Activated T-helper 2 cell treated with anti-CD3 and anti-CD28 coated beads, Interferon-gamma antibody, Interleukin-2, Interleukin-4, amounts not matched to agents 10 μg/mL and 5 μg/mL and 100 μg/mL, durations not matched to agents 14 hours and 24 hours and 36 hours (primary cell): ENCODE measurements at regions not wholly inside any gene's neighbourhood (a gene's known extent, or its start where the extent isn't known, plus 50 kb on each side); places are given as distances from the start of the nearest gene placed in this dataset.

Experiments used
- DNase-seq: peaks from one replicate; pipeline ENCODE4 v3.0.0; 2021; ENCODE audit warnings: low spot score
- H3K27ac Mint-ChIP-seq: one replicate; pipeline ENCODE4 v1.8.0; 2021; ENCODE audit warnings: mixed read lengths
- H3K27me3 Mint-ChIP-seq: one replicate; pipeline ENCODE4 v1.8.0; 2021; ENCODE audit warnings: low read depth, mixed read lengths
- H3K36me3 Mint-ChIP-seq: one replicate; pipeline ENCODE4 v1.8.0; 2021; ENCODE audit warnings: low read depth, mixed read lengths
- H3K4me1 Mint-ChIP-seq: one replicate; pipeline ENCODE4 v1.8.0; 2021; ENCODE audit warnings: low read depth, mixed read lengths
- H3K4me3 Mint-ChIP-seq: one replicate; pipeline ENCODE4 v1.8.0; 2021; ENCODE audit warnings: low read depth, mild to moderate bottlenecking, moderate library complexity, mixed read lengths
- H3K9me3 Mint-ChIP-seq: one replicate; pipeline ENCODE4 v1.8.0; 2021; ENCODE audit warnings: mixed read lengths
- intact Hi-C: fragments of 100-400 bp; cut with micrococcal nuclease; formaldehyde crosslinking; loops from one replicate; pipeline ENCODE4 v1.15.1; 2023

DNA sequence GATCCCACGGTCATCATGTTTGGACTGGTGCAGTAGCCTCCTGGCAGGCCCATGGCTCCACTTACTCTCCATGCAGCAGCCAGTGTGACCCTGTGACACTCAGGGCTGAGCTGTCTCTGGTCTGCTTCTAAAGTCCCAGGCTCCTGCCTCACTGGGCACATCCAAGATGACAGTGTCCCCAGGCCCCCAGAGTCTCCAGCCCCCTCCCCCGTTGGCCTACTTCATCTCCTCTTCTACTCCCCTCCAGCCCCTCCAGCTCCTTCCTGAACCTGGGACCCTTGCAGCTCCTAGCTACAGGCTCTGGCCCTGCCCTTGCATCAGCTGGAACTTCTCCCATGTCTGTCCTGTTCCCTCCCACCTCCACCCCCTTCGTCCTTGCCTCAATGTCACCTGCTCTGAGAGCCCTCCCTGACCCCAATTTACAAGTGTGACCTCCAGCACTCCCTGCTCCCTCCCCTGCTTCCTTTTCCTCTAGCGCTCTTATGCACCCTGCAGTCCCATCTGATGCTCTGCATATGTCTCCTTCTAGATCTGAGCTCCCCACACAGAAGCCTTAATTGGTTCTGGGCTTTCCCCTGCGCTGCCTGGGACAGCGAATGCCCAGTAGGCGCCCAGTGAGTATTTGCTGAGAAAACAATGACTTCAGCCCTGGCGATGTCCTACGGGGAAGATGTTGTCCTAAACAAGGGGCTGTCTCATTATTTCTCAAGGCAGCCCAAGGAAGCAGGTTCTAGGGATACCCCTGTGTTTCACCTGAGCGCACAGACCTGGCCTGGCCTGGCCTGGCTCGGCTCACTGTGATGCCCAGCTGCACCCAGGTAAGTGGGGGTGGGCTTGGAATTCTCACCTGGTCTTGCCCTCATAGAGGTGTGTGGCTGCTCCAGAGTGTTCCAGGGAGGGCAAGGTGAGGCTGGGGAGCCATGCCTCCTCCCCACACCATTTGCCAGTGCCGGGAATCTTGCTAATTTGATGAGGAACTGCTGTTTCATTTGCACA is 600.6 kb downstream of the PTPRU start:
- Mint-ChIP-seq H3K9me3 (peaks cover 6% of the 10 kb centered on the region), H3K27me3 (no peaks in the 10 kb centered on the region), H3K4me1 (no peaks in the 10 kb centered on the region), H3K36me3 (no peaks in the 10 kb centered on the region), H3K27ac (no peak overlapping the region), H3K4me3 (no peak overlapping the region)
- no peak for DNase-seq
- intact Hi-C loops = no loop called here

DNA sequence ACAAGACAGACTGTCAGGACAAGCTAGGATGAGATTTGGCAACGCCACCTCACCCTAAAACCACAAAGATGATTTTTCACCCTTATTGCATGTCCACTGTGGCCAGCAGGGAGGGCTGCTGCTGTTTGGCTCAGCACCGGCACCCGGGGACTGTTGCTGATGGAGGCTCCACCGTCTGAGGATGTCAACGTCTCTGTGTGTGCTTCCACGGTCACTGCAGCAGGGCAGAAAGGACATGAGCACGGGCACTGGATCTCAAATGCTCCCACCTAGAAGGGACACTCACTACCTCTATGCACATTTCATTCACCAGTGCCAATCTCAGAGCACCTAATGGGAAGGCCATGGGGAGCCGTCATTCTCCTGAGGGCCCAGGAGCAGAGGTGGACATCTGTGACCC is 599.6 kb downstream of the PTPRU start:
- Mint-ChIP-seq H3K36me3 (no peaks in the 10 kb centered on the region), H3K27me3 (no peaks in the 10 kb centered on the region)

GRCh38 chr1:29835406-29835805 is 599.1 kb downstream of the PTPRU start:
- Mint-ChIP-seq H3K9me3 (no peaks in the 10 kb centered on the region), H3K27ac (no peak overlapping the region), H3K36me3 (no peaks in the 10 kb centered on the region), H3K27me3 (no peaks in the 10 kb centered on the region), H3K4me3 (no peak overlapping the region), H3K4me1 (no peaks in the 10 kb centered on the region)
- no peak for DNase-seq
- intact Hi-C loops = no loop called here

More for the DNA sequence above, 599.6 kb downstream of the PTPRU start:
- intact Hi-C loops = no loop called here
- H3K27ac Mint-ChIP-seq = no peak overlapping the region
- DNase-seq = no peak
- no peaks in the 10 kb centered on the region for H3K4me1 Mint-ChIP-seq
- no peak overlapping the region for H3K4me3 Mint-ChIP-seq
- no peaks in the 10 kb centered on the region for H3K9me3 Mint-ChIP-seq

- intact Hi-C loops = no loop called here
- no peak for DNase-seq
- Mint-ChIP-seq H3K9me3 (no peaks in the 10 kb centered on the region), H3K27ac (no peak overlapping the region), H3K4me1 (no peaks in the 10 kb centered on the region), H3K4me3 (no peak overlapping the region), H3K36me3 (no peaks in the 10 kb centered on the region), H3K27me3 (no peaks in the 10 kb centered on the region)
These were observed 597.3 kb downstream of the PTPRU start for GRCh38 chr1:29833581-29833980.

GRCh38 chr1:29832936-29833335 is 596.6 kb downstream of the PTPRU start:
- Mint-ChIP-seq H3K9me3 (no peaks in the 10 kb centered on the region), H3K4me1 (no peaks in the 10 kb centered on the region), H3K4me3 (no peak overlapping the region), H3K27ac (no peak overlapping the region), H3K27me3 (no peaks in the 10 kb centered on the region), H3K36me3 (no peaks in the 10 kb centered on the region)
- no peak for DNase-seq
- intact Hi-C loops = no loop called here

DNA sequence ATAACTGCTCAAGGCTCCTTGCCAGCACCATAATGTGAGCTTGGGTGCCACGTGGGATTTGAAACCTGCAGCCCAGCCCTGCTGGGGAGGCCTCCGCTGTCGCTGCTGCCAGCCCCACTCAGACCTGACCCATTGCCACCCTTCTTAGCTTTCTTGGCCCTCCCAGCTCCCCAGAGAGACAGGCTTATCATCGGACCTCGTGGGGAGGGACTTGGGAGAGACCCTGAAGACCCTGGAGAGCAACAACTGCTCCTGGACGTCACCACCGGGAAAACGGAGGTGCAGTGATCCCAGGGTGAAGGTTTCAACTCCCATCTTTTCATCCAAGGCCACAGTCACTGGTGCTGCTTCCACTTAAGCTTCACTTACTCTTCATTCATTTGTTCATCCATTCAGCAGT is 596.1 kb downstream of the PTPRU start:
- Mint-ChIP-seq H3K36me3 (no peaks in the 10 kb centered on the region), H3K27me3 (no peaks in the 10 kb centered on the region), H3K27ac (no peak overlapping the region), H3K4me3 (no peak overlapping the region), H3K9me3 (no peaks in the 10 kb centered on the region), H3K4me1 (no peaks in the 10 kb centered on the region)
- DNase-seq = no peak
- intact Hi-C loops = no loop called here

- H3K27ac Mint-ChIP-seq = no peak overlapping the region
- no peaks in the 10 kb centered on the region for H3K27me3 Mint-ChIP-seq
- no peaks in the 10 kb centered on the region for H3K4me1 Mint-ChIP-seq
- DNase-seq = no peak
- no peak overlapping the region for H3K4me3 Mint-ChIP-seq
- intact Hi-C loops = no loop called here
- H3K9me3 Mint-ChIP-seq = no peaks in the 10 kb centered on the region
- H3K36me3 Mint-ChIP-seq = no peaks in the 10 kb centered on the region
These were observed 595.3 kb downstream of the PTPRU start for GRCh38 chr1:29831500-29832117.

GRCh38 chr1:29830916-29831315 is 594.6 kb downstream of the PTPRU start:
- no peak for DNase-seq
- H3K27me3 Mint-ChIP-seq = no peaks in the 10 kb centered on the region
- no peak overlapping the region for H3K27ac Mint-ChIP-seq
- no peaks in the 10 kb centered on the region for H3K9me3 Mint-ChIP-seq
- no peaks in the 10 kb centered on the region for H3K36me3 Mint-ChIP-seq
- no peak overlapping the region for H3K4me3 Mint-ChIP-seq
- intact Hi-C loops = no loop called here
- H3K4me1 Mint-ChIP-seq = no peaks in the 10 kb centered on the region

DNA sequence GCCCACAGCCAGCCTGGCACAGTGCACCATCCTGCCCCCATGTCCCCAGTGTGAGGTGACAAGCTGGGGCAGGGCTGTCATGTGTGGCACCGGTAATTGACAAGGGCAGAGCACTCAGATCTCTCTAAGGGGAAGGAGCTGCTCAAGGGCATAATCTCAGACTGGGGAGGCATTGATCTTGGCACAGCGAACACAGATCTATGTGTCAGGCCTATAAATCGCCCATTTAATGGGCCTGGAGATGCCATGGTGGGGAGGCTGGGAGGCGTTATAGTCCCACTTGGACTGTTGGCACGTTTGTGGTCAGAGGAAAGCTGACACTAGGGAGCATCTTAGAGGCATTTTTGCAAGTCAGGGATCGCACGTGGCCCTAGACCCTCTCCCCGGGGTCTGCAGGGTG is 594.1 kb downstream of the PTPRU start:
- no peak for DNase-seq
- Mint-ChIP-seq H3K4me1 (no peaks in the 10 kb centered on the region), H3K4me3 (no peak overlapping the region), H3K36me3 (no peaks in the 10 kb centered on the region), H3K27me3 (no peaks in the 10 kb centered on the region), H3K27ac (no peak overlapping the region), H3K9me3 (no peaks in the 10 kb centered on the region)
- intact Hi-C loops = no loop called here

- no peaks in the 10 kb centered on the region for H3K9me3 Mint-ChIP-seq
- DNase-seq = peak; percentile 2
- H3K27ac Mint-ChIP-seq = no peak overlapping the region
- H3K4me3 Mint-ChIP-seq = no peak overlapping the region
- no peaks in the 10 kb centered on the region for H3K27me3 Mint-ChIP-seq
- intact Hi-C loops = no loop called here
- H3K36me3 Mint-ChIP-seq = no peaks in the 10 kb centered on the region
- no peaks in the 10 kb centered on the region for H3K4me1 Mint-ChIP-seq
These were observed 593.4 kb downstream of the PTPRU start for GRCh38 chr1:29829448-29830344.

DNA sequence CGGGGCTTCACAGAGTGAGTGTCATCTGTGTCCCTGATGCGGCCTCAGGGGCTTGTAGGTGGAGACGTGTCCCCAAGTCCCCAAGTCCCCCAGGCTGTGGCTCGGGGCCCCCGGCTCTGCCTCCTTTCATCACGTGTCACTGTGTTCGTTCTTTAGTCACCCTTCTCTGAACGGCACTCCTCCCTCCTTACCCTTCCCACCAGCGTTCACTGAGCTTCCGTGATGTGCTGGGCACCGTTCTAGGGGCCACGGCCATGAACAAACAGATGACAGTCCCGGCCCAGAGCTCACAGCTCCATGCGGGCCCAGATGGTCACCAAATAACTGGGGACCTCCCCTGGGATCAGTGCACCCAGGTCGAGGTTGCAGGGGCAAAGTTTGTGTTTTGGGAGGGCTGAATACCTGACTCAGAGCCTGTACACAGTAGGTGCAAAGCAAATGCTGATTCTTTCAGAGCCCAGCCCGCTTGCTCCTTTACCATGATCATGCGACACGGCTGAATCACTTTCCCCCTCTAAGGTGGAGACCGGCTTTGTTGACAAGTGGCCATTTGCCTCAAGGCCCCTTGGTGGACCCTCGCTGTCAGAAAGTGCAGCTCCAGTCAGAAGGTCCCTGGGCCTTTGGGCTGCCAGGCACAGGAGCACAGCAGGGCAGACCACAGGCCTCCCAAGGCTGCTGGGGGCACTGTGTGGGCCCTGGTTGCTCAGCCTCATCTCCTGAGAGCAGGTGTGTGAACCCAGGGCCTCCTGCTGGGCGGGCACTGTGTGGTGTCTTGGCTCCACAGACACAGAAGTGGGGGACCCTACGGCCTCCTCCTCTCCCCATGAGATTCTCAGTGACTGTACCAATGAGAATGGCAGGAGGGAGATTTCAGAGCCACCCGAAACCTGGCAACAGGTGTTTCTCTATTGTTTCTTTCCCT is 592.5 kb downstream of the PTPRU start:
- Mint-ChIP-seq H3K4me1 (no peaks in the 10 kb centered on the region), H3K9me3 (no peaks in the 10 kb centered on the region), H3K4me3 (no peak overlapping the region), H3K27ac (no peak overlapping the region), H3K27me3 (no peaks in the 10 kb centered on the region), H3K36me3 (no peaks in the 10 kb centered on the region)
- intact Hi-C loops = no loop called here
- no peak for DNase-seq
